SU-DHL-6 (cell line): ENCODE measurements at regions not wholly inside any gene's neighbourhood (a gene's known extent, or its start where the extent isn't known, plus 50 kb on each side); places are given as distances from the start of the nearest gene placed in this dataset.

Experiments
- CTCF ChIP-seq: fragments of 200-600 bp; sonication (generic); IDR thresholded peaks from one replicate; pipeline ENCODE4 v1.5.1; 2017; ENCODE audit warnings: antibody characterized with exemption, mild to moderate bottlenecking, low read length, moderate library complexity; ENCODE audit not compliant: insufficient read depth, poor library complexity, severe bottlenecking
- EZH2phosphoT487 ChIP-seq: fragments of 200-600 bp; sonication (generic), shearing (Covaris generic); conservative IDR thresholded peaks from 2 replicates; pipeline ENCODE4 v1.6.1; 2018; ENCODE audit warnings: mild to moderate bottlenecking, antibody characterized with exemption, low read length, moderate library complexity, mixed read lengths

- TF ChIP-seq CTCF = no peak
- no peak for TF ChIP-seq EZH2phosphoT487
These were observed 501.0 kb upstream of the LUZP2 start for GRCh38 chr11:23995891-23996290.
